Astrocyte of the hippocampus (primary cell): ENCODE measurements at regions not wholly inside any gene's neighbourhood (a gene's known extent, or its start where the extent isn't known, plus 50 kb on each side); places are given as distances from the start of the nearest gene placed in this dataset.
"Not testable (repeated sequence)": the region's sequence is repeated elsewhere in the genome, so short reads cannot be mapped to it uniquely, and the experiment has no call there.

ENCODE experiments used
- DNase-seq: peaks from one replicate; pipeline ENCODE4 v3.0.0; 2011; ENCODE audit warnings: low read depth, low spot score

GRCh38 chr3:177891569-177891968 lies 644.7 kb upstream of the KCNMB2 start:
- DNase-seq = not testable (repeated sequence)

GRCh38 chr3:177893331-177893730 lies 642.9 kb upstream of the KCNMB2 start:
- no peak for DNase-seq

- DNase-seq = no peak
Observed at GRCh38 chr3:177894081-177894728, 642.0 kb upstream of the KCNMB2 start.

GRCh38 chr3:177898185-177898584 lies 638.1 kb upstream of the KCNMB2 start:
- DNase-seq = no peak

GRCh38 chr3:177899275-177900067 lies 636.8 kb upstream of the KCNMB2 start:
- DNase-seq = no peak

GRCh38 chr3:177902876-177903275 lies 633.4 kb upstream of the KCNMB2 start:
- no peak for DNase-seq

GRCh38 chr3:177904621-177905020 lies 631.6 kb upstream of the KCNMB2 start:
- DNase-seq = peak; percentile 64

GRCh38 chr3:177905173-177906125 lies 630.8 kb upstream of the KCNMB2 start:
- DNase-seq = peak; percentile 90

GRCh38 chr3:177906126-177906511 lies 630.1 kb upstream of the KCNMB2 start:
- peak; percentile 94 for DNase-seq

GRCh38 chr3:177906578-177907229 lies 629.5 kb upstream of the KCNMB2 start:
- peak; percentile 28 for DNase-seq

- DNase-seq = not testable (repeated sequence)
Observed at GRCh38 chr3:177909530-177909929, 626.7 kb upstream of the KCNMB2 start.

- DNase-seq = no peak
Observed at GRCh38 chr3:177914224-177914623, 622.0 kb upstream of the KCNMB2 start.

- DNase-seq = no peak
Observed at GRCh38 chr3:177916461-177916860, 619.8 kb upstream of the KCNMB2 start.

GRCh38 chr3:177917234-177917861 lies 618.9 kb upstream of the KCNMB2 start:
- no peak for DNase-seq

- DNase-seq = peak; percentile 44
Observed at GRCh38 chr3:177921153-177921552, 615.1 kb upstream of the KCNMB2 start.

- DNase-seq = no peak
Observed at GRCh38 chr3:177924261-177924660, 612.0 kb upstream of the KCNMB2 start.

GRCh38 chr3:177928172-177928873 lies 607.9 kb upstream of the KCNMB2 start:
- peak; percentile 57 for DNase-seq

GRCh38 chr3:177929310-177929709 lies 606.9 kb upstream of the KCNMB2 start:
- DNase-seq = peak; percentile 55

- DNase-seq = no peak
Observed at GRCh38 chr3:177930771-177931170, 605.5 kb upstream of the KCNMB2 start.

- DNase-seq = no peak
Observed at GRCh38 chr3:177931346-177931745, 604.9 kb upstream of the KCNMB2 start.
